ENCODE measurements at regions not wholly inside any gene's neighbourhood (a gene's known extent, or its start where the extent isn't known, plus 50 kb on each side); places are given as distances from the start of the nearest gene placed in this dataset.

GRCh38 chr6:51554029-51554428 is 533.4 kb downstream of the PKHD1 start:
- H3K27ac Mint-ChIP-seq: no peak overlapping the region
- no peaks in the 10 kb centered on the region for H3K36me3 Mint-ChIP-seq
- peaks cover 19% of the 10 kb centered on the region for H3K4me1 Mint-ChIP-seq (ENCODE audit: unreplicated experiment)
- peaks cover 4% of the 10 kb centered on the region for H3K27me3 Mint-ChIP-seq
- no peak for DNase-seq (ENCODE audit: extremely low spot score, unreplicated experiment)
- H3K9me3 Mint-ChIP-seq: no peaks in the 10 kb centered on the region
- no peak overlapping the region for H3K4me3 Mint-ChIP-seq
- TF ChIP-seq, protein P1, sequence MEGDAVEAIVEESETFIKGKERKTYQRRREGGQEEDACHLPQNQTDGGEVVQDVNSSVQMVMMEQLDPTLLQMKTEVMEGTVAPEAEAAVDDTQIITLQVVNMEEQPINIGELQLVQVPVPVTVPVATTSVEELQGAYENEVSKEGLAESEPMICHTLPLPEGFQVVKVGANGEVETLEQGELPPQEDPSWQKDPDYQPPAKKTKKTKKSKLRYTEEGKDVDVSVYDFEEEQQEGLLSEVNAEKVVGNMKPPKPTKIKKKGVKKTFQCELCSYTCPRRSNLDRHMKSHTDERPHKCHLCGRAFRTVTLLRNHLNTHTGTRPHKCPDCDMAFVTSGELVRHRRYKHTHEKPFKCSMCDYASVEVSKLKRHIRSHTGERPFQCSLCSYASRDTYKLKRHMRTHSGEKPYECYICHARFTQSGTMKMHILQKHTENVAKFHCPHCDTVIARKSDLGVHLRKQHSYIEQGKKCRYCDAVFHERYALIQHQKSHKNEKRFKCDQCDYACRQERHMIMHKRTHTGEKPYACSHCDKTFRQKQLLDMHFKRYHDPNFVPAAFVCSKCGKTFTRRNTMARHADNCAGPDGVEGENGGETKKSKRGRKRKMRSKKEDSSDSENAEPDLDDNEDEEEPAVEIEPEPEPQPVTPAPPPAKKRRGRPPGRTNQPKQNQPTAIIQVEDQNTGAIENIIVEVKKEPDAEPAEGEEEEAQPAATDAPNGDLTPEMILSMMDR (conservative IDR thresholded peaks at IDR 0.05): no peak

- H3K4me1 Mint-ChIP-seq (ENCODE audit: unreplicated experiment): peaks cover 4% of the 10 kb centered on the region
- no peak overlapping the region for H3K27ac Mint-ChIP-seq
- TF ChIP-seq, protein P1 (conservative IDR thresholded peaks at IDR 0.05): no peak
- H3K4me3 Mint-ChIP-seq: no peak overlapping the region
- no peaks in the 10 kb centered on the region for H3K9me3 Mint-ChIP-seq
- no peak for DNase-seq (ENCODE audit: extremely low spot score, unreplicated experiment)
- H3K36me3 Mint-ChIP-seq: no peaks in the 10 kb centered on the region
- H3K27me3 Mint-ChIP-seq: peaks cover 13% of the 10 kb centered on the region
These were observed 528.4 kb downstream of the PKHD1 start for GRCh38 chr6:51559059-51559458.

- H3K27ac Mint-ChIP-seq: no peak overlapping the region
- H3K4me1 Mint-ChIP-seq (ENCODE audit: unreplicated experiment): no peaks in the 10 kb centered on the region
- no peak for DNase-seq (ENCODE audit: extremely low spot score, unreplicated experiment)
- no peak overlapping the region for H3K4me3 Mint-ChIP-seq
- no peaks in the 10 kb centered on the region for H3K36me3 Mint-ChIP-seq
- no peaks in the 10 kb centered on the region for H3K9me3 Mint-ChIP-seq
- TF ChIP-seq, protein P1 (conservative IDR thresholded peaks at IDR 0.05): no peak
- H3K27me3 Mint-ChIP-seq: peaks cover 13% of the 10 kb centered on the region
These were observed 525.2 kb downstream of the PKHD1 start for GRCh38 chr6:51562198-51562597.
